ENCODE measurements at regions not wholly inside any gene's neighbourhood (a gene's known extent, or its start where the extent isn't known, plus 50 kb on each side); places are given as distances from the start of the nearest gene placed in this dataset.

DNA sequence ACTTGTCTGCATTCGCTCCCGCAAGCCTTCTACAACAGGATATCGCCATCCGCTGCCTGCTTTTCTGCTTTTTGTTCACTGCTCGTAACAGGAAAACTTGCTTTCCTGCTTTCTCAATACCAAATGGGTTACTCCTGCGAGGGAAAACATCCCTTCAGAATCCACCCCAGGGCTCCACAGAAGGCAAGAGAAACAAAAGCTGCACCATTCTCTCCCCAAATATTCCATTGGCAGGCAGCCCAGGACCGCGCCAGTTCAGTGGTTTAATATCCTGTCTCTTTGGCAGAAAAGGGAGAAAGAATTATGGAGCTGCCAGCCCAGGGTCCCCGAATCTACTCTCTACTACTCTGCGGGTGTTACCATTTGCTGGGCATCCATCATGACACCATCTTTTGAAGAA is 84.7 kb upstream of the DOCK9 start:
- H3K27ac ChIP-seq (ENCODE audit: low read depth, low read length, poor library complexity, severe bottlenecking), result no peak overlapping the region
- H4K20me1 ChIP-seq (ENCODE audit: insufficient read depth, low read length), result no peaks in the 10 kb centered on the region
- no peaks in the 10 kb centered on the region for H3K27me3 ChIP-seq (ENCODE audit: insufficient read depth, low read length)
- no peak for TF ChIP-seq EZH2 (IDR thresholded peaks at IDR 0.05; ENCODE audit: borderline replicate concordance, low read length)
- TF ChIP-seq, protein P1, sequence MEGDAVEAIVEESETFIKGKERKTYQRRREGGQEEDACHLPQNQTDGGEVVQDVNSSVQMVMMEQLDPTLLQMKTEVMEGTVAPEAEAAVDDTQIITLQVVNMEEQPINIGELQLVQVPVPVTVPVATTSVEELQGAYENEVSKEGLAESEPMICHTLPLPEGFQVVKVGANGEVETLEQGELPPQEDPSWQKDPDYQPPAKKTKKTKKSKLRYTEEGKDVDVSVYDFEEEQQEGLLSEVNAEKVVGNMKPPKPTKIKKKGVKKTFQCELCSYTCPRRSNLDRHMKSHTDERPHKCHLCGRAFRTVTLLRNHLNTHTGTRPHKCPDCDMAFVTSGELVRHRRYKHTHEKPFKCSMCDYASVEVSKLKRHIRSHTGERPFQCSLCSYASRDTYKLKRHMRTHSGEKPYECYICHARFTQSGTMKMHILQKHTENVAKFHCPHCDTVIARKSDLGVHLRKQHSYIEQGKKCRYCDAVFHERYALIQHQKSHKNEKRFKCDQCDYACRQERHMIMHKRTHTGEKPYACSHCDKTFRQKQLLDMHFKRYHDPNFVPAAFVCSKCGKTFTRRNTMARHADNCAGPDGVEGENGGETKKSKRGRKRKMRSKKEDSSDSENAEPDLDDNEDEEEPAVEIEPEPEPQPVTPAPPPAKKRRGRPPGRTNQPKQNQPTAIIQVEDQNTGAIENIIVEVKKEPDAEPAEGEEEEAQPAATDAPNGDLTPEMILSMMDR (IDR thresholded peaks at IDR 0.05; ENCODE audit: low read length), result no peak
- H3K4me3 ChIP-seq (ENCODE audit: low read depth, low read length, poor library complexity, severe bottlenecking), result no peak overlapping the region
- H3K9ac ChIP-seq (ENCODE audit: low read length), result no peak overlapping the region
- H3K9me2 ChIP-seq (ENCODE audit: low read depth, low read length), result no peaks in the 10 kb centered on the region
- no peak overlapping the region for H3K4me2 ChIP-seq (ENCODE audit: low read length)
- no peak overlapping the region for H2AFZ ChIP-seq (ENCODE audit: low read length)
- no peaks in the 10 kb centered on the region for H3K36me3 ChIP-seq (ENCODE audit: insufficient read depth, low read length)
- H3K4me1 ChIP-seq (ENCODE audit: insufficient read depth, low read length, severe bottlenecking), result no peaks in the 10 kb centered on the region
- H3F3A ChIP-seq (ENCODE audit: insufficient read depth, low read length), result no peaks in the 10 kb centered on the region
- H3K9me3 ChIP-seq (ENCODE audit: low read length), result no peaks in the 10 kb centered on the region
- no peaks in the 10 kb centered on the region for H3K79me2 ChIP-seq (ENCODE audit: insufficient read depth, low read length)

DNA sequence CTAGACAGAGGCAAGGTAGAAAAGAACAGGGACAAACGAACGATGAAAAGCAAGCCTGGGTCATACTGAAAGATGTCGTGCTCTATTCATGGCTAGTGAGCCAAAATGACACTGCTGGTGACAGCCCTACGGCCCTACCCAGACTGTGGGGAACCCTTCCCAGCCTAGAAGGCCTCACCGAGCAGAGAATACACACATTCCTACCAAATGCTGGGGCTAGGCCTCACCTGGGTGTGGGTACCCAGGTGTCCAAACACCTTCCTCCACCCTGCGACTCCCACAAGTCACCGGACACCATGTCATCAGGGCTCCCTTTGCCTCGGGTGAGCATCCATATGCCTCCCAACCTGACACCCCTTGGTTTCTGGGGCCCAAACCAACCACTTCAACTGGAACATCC is 85.3 kb upstream of the DOCK9 start:
- Histone ChIP-seq H3K4me1 (ENCODE audit: insufficient read depth, low read length, severe bottlenecking) (no peaks in the 10 kb centered on the region), H4K20me1 (ENCODE audit: insufficient read depth, low read length) (no peaks in the 10 kb centered on the region), H3F3A (ENCODE audit: insufficient read depth, low read length) (no peaks in the 10 kb centered on the region), H3K9me2 (ENCODE audit: low read depth, low read length) (no peaks in the 10 kb centered on the region), H3K79me2 (ENCODE audit: insufficient read depth, low read length) (no peaks in the 10 kb centered on the region), H3K36me3 (ENCODE audit: insufficient read depth, low read length) (no peaks in the 10 kb centered on the region), H3K4me3 (ENCODE audit: low read depth, low read length, poor library complexity, severe bottlenecking) (no peak overlapping the region), H3K27ac (ENCODE audit: low read depth, low read length, poor library complexity, severe bottlenecking) (no peak overlapping the region), H2AFZ (ENCODE audit: low read length) (no peak overlapping the region), H3K9me3 (ENCODE audit: low read length) (no peaks in the 10 kb centered on the region), H3K9ac (ENCODE audit: low read length) (no peak overlapping the region), H3K4me2 (ENCODE audit: low read length) (no peak overlapping the region), H3K27me3 (ENCODE audit: insufficient read depth, low read length) (no peaks in the 10 kb centered on the region)
- TF ChIP-seq EZH2 (IDR thresholded peaks at IDR 0.05; ENCODE audit: borderline replicate concordance, low read length), result no peak
- TF ChIP-seq, protein P1 (IDR thresholded peaks at IDR 0.05; ENCODE audit: low read length), result no peak

GRCh38 chr13:99063952-99064351 is 86.1 kb upstream of the DOCK9 start:
- H3K4me3 ChIP-seq (ENCODE audit: low read depth, low read length, poor library complexity, severe bottlenecking), result no peak overlapping the region
- no peak overlapping the region for H3K27ac ChIP-seq (ENCODE audit: low read depth, low read length, poor library complexity, severe bottlenecking)
- H3K79me2 ChIP-seq (ENCODE audit: insufficient read depth, low read length), result no peaks in the 10 kb centered on the region
- no peaks in the 10 kb centered on the region for H3K4me1 ChIP-seq (ENCODE audit: insufficient read depth, low read length, severe bottlenecking)
- H3F3A ChIP-seq (ENCODE audit: insufficient read depth, low read length), result no peaks in the 10 kb centered on the region
- H3K27me3 ChIP-seq (ENCODE audit: insufficient read depth, low read length), result no peaks in the 10 kb centered on the region
- TF ChIP-seq EZH2 (IDR thresholded peaks at IDR 0.05; ENCODE audit: borderline replicate concordance, low read length), result no peak
- TF ChIP-seq, protein P1 (IDR thresholded peaks at IDR 0.05; ENCODE audit: low read length), result no peak
- H2AFZ ChIP-seq (ENCODE audit: low read length), result no peak overlapping the region
- no peak overlapping the region for H3K4me2 ChIP-seq (ENCODE audit: low read length)
- H3K9me2 ChIP-seq (ENCODE audit: low read depth, low read length), result no peaks in the 10 kb centered on the region
- H3K9me3 ChIP-seq (ENCODE audit: low read length), result no peaks in the 10 kb centered on the region
- H3K9ac ChIP-seq (ENCODE audit: low read length), result no peak overlapping the region
- H4K20me1 ChIP-seq (ENCODE audit: insufficient read depth, low read length), result no peaks in the 10 kb centered on the region
- H3K36me3 ChIP-seq (ENCODE audit: insufficient read depth, low read length), result no peaks in the 10 kb centered on the region
